Uterus (tissue), 3 donors: ENCODE measurements at regions not wholly inside any gene's neighbourhood (a gene's known extent, or its start where the extent isn't known, plus 50 kb on each side); places are given as distances from the start of the nearest gene placed in this dataset.
"Not testable (repeated sequence)": the region's sequence is repeated elsewhere in the genome, so short reads cannot be mapped to it uniquely, and the experiment has no call there.

ENCODE experiments used
- DNase-seq, 2 donors: peaks; one replicate each; pipeline ENCODE4 v3.0.0-alpha.2; 2019 to 2020
- H3K27ac ChIP-seq, 2 donors: fragments of 200-600 bp; sonication (generic); 1 replicate in 1 of 2; 2 replicates in 1 of 2; pipeline ENCODE4 v1.5.1; 2016 to 2018
- H3K27me3 ChIP-seq, 2 donors: fragments of 200-600 bp; sonication (generic); one replicate each; pipeline ENCODE4 v1.5.1; 2018 to 2019; ENCODE audit warnings: control low read depth in 1 of 2
- H3K36me3 ChIP-seq, 2 donors: fragments of 200-600 bp; sonication (generic); one replicate each; pipeline ENCODE4 v1.5.1; 2019; ENCODE audit warnings: control low read depth in 1 of 2
- H3K4me1 ChIP-seq, 2 donors: fragments of 200-600 bp; sonication (generic); one replicate each; pipeline ENCODE4 v1.5.1; 2018 to 2019; ENCODE audit warnings: control low read depth in 1 of 2
- H3K4me3 ChIP-seq, 2 donors: fragments of 200-600 bp; sonication (generic); 1 replicate in 1 of 2; 2 replicates in 1 of 2; pipeline ENCODE4 v1.5.1; 2018 to 2019; ENCODE audit warnings: mild to moderate bottlenecking in 1 of 2
- H3K9me3 ChIP-seq, 2 donors: fragments of 200-600 bp; sonication (generic); one replicate each; pipeline ENCODE4 v1.5.1; 2019; ENCODE audit warnings: control low read depth in 1 of 2
- CTCF ChIP-seq, 4 experiments: fragments of 200-600 bp in 2 of 4; fragments of 450-650 bp in 2 of 4; sonication (generic) in 2 of 4; IDR thresholded peaks; one replicate each; pipeline ENCODE4 v1.5.1; 2016 to 2019; ENCODE audit warnings: antibody characterized with exemption in 4 of 4, mild to moderate bottlenecking in 2 of 4, moderate library complexity in 1 of 4
- POLR2A ChIP-seq, 2 donors: fragments of 450-650 bp; IDR thresholded peaks; one replicate each; pipeline ENCODE4 v1.6.1; 2016; ENCODE audit warnings: antibody characterized with exemption in 2 of 2, mild to moderate bottlenecking in 1 of 2, moderate library complexity in 1 of 2
- intact Hi-C: fragments of 100-400 bp; cut with DNase I; formaldehyde crosslinking; loops from one replicate; pipeline ENCODE4 v1.15.1; 2023; ENCODE audit warnings: low total_unique reads
- donor health status: DM: yes; HTN: yes; CAD: no.

- Histone ChIP-seq H3K27ac (no peak overlapping the region), H3K4me1 (peaks cover 0 to 4% of the 10 kb centered on the region in 2 donors), H3K9me3 (no peaks in the 10 kb centered on the region), H3K27me3 (no peaks in the 10 kb centered on the region), H3K4me3 (no peak overlapping the region), H3K36me3 (no peaks in the 10 kb centered on the region)
- DNase-seq = no peak
- intact Hi-C loops = no loop called here
- no peak for TF ChIP-seq CTCF (IDR thresholded peaks at IDR 0.05)
- no peak for TF ChIP-seq POLR2A (IDR thresholded peaks at IDR 0.05)
These were observed 102.5 kb upstream of the EIF5 start for GRCh38 chr14:103231376-103232019.

GRCh38 chr14:103232031-103232808, 101.8 kb upstream of the EIF5 start:
- Histone ChIP-seq H3K4me1 (peaks cover 0 to 4% of the 10 kb centered on the region in 2 donors), H3K4me3 (no peak overlapping the region), H3K36me3 (no peaks in the 10 kb centered on the region), H3K27me3 (no peaks in the 10 kb centered on the region), H3K27ac (no peak overlapping the region), H3K9me3 (no peaks in the 10 kb centered on the region)
- intact Hi-C loops = no loop called here
- no peak for DNase-seq
- no peak for TF ChIP-seq CTCF (IDR thresholded peaks at IDR 0.05)
- no peak for TF ChIP-seq POLR2A (IDR thresholded peaks at IDR 0.05)

- intact Hi-C loops = no loop called here
- TF ChIP-seq CTCF (IDR thresholded peaks at IDR 0.05) = no peak
- TF ChIP-seq POLR2A (IDR thresholded peaks at IDR 0.05) = no peak
- H3K9me3 ChIP-seq = no peaks in the 10 kb centered on the region
These were observed 101.2 kb upstream of the EIF5 start for GRCh38 chr14:103232831-103233319.

GRCh38 chr14:103233328-103233727, 100.7 kb upstream of the EIF5 start:
- Histone ChIP-seq H3K27ac (no peak overlapping the region), H3K27me3 (no peaks in the 10 kb centered on the region), H3K4me3 (no peak overlapping the region), H3K9me3 (no peaks in the 10 kb centered on the region), H3K36me3 (no peaks in the 10 kb centered on the region), H3K4me1 (peaks cover 0 to 4% of the 10 kb centered on the region in 2 donors)
- intact Hi-C loops = no loop called here
- no peak for TF ChIP-seq CTCF (IDR thresholded peaks at IDR 0.05)
- TF ChIP-seq POLR2A (IDR thresholded peaks at IDR 0.05) = no peak
- DNase-seq = no peak

More at GRCh38 chr14:103232831-103233319, 101.2 kb upstream of the EIF5 start:
- Histone ChIP-seq H3K27me3 (no peaks in the 10 kb centered on the region), H3K36me3 (no peaks in the 10 kb centered on the region), H3K4me3 (no peak overlapping the region), H3K27ac (no peak overlapping the region), H3K4me1 (peaks cover 0 to 4% of the 10 kb centered on the region in 2 donors)
- DNase-seq = no peak

GRCh38 chr14:103234826-103235225, 99.2 kb upstream of the EIF5 start:
- H3K4me1 ChIP-seq, H3K27me3 ChIP-seq, DNase-seq, H3K36me3 ChIP-seq, H3K9me3 ChIP-seq, H3K4me3 ChIP-seq, intact Hi-C loops: not testable (repeated sequence)
- peak overlapping the region; percentile 65 for H3K27ac ChIP-seq

GRCh38 chr14:103235506-103235905, 98.5 kb upstream of the EIF5 start:
- H3K4me3 ChIP-seq, H3K36me3 ChIP-seq, intact Hi-C loops, H3K27me3 ChIP-seq, H3K4me1 ChIP-seq, DNase-seq, H3K9me3 ChIP-seq: not testable (repeated sequence)
- H3K27ac ChIP-seq = peak overlapping the region; percentile 65
